ENCODE measurements at regions not wholly inside any gene's neighbourhood (a gene's known extent, or its start where the extent isn't known, plus 50 kb on each side); places are given as distances from the start of the nearest gene placed in this dataset.

GRCh38 chr1:199170711-199171110, 531.9 kb downstream of the PTPRC start:
- no peak for DNase-seq

DNA sequence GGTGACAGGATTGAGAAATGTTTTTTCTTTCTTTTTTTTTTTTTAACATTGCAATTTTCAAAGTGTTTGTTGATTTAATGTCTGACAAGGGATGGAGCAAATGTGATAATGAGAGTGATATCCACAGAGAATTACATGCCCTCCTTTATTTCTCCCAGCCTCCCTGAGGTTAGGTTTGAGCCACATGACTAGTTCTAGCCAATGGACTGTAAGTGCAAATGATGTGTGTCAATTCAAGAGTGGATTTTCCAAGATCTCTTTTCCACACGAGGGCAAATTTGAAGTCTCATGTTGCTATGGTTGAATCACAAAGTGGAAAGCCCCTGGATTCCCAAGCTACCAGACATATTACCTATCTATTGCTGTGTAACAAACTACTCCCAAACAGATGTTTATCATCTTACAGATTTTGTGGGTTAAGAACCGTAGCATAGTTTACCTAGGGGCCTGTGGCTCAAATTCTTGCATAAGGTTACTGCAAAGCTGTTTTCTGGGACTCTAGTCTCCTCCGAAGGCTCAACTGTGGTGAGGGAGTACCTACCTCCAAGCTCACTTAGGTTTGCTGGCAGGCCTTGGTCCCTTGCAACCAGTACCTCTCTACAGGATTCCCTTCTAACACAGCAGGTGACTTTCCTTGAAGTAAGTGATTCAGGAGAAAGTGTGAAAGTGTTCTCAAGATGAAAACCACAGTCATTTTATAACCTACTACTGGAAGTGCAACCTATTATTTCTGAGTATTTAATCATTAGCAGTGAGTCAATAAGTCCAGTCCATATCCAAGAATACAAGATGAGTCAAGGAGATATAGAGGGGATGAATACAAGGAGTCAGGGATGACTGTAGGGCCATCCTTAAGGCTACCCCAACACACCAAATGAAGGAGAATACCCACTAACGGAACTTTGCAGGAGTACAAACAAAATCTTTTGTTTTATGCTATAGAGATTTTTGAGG, 533.6 kb downstream of the PTPRC start:
- no peak for DNase-seq

DNA sequence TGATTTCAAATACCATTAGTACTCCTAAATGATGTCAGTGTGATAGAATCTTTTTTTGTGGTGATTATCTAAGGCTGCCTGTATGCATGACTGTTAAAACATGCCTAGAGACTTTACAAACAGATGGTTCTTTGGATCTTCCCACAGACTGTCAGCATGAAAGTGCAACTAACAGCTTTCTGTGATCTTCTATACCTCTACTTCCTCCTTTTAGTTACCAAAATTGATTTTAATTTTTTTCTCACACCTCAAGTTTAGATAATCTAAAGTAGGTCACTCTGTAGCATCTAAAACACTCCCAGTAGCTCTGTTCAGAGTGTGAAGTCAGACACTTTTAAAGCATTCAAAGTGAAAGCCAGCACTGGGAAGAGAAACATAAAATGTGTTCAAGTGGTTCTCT, 534.5 kb downstream of the PTPRC start:
- DNase-seq = no peak

DNA sequence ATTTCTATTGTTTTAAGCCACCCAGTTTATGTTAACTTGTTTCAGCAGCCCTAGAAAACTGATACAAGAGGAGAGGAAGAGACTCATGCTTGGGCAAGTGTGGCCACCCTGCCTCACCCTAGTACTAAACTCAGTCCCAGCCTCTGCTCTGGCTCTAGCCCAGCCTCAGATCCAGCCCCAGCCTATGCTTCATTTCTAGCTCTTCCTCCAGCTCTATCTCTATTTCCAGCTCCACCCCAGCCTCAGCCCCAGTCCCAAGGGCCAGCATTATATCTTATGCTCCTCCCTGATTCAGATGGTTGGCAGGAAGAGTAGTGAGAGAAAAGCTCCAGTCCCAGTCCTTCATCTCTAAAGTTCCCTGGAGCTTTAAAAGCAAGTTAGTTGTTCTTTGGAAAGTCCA, 535.5 kb downstream of the PTPRC start:
- DNase-seq = no peak

DNA sequence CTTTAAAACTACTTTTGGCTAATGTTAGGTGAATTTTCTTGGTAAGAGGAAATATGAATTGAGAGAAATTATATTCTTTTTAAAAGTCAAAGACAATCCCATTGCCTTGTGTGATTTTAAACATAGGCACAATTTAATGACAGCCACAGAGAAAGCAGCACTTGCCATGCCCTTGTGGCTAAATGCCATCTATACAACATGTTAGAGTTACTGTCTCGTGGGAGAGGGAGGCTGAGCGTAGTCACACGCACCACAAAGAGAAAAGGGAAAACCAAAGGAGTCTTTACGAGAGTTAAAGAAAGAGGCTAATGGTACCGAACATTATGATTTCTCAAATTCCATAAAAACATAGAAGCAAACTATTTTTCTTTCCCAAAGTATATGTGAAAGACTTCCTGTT, 537.9 kb downstream of the PTPRC start:
- DNase-seq = no peak

DNA sequence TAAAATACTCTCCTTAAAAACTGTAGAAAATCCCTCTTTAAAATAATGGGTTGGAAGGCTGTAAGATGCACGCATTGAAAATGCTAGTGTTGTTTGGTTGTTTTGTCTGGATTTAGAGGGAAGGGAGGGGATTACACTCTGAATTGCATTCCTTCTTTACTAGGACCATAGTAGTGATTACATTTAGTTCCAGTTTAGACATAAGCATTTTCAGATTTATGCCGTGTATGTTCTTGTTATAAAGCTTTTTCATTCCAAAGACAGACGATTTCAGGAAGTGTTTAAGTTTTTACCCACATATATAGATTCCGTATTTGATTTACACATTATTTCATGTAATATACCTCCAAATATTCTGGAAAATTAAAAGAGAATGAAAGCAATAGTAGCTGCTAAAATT, 538.4 kb downstream of the PTPRC start:
- no peak for DNase-seq

- DNase-seq = no peak
Observed at GRCh38 chr1:199178646-199179045, 539.8 kb downstream of the PTPRC start.

DNA sequence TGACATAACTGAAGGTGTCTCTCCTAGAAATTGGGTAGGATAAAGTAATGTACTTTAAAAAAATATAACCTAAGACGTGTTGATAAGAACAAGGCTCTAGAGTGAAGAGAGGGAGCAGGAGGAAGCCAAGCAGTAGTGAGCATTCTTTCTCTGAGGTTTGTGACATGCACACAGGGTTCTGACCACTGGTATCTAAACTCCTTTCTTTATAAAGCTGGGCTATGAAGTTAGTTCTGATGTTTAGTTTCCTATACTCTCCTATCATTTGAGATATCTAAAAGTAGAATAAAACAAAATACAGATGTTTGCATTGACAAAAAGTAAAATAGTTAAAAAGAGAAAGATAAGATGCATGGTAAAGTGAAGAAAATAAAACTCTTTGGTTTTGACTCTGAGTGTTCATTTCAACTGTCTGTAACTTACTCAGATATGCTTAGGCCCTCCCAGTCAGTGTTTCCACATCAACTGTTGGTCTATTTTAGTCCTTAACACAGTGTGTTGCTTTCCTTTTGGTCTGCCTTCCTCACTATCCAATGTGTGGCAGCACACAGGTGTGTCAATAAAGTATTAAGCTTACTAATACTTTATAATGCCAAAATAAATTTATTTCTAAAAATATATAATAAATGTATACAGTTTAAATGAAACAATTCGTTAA, 543.5 kb downstream of the PTPRC start:
- DNase-seq = no peak

DNA sequence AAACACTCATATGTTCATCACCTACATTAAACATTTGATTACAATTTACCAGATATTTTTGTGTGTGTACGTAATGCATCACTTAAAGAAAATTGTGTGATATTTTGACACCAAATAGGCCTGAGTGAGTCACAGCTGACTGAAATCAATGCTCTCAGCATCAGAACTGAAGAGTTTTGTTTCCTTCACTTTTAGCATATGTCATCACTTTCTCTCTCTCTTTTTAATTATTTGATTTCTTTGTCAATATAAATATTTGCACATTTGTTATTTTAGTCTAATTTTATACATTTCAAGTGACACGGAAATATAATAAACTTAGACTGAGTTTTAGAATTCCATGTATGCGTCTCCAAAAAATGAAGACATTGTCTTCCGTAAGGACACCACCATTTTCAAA, 545.3 kb downstream of the PTPRC start:
- no peak for DNase-seq

DNA sequence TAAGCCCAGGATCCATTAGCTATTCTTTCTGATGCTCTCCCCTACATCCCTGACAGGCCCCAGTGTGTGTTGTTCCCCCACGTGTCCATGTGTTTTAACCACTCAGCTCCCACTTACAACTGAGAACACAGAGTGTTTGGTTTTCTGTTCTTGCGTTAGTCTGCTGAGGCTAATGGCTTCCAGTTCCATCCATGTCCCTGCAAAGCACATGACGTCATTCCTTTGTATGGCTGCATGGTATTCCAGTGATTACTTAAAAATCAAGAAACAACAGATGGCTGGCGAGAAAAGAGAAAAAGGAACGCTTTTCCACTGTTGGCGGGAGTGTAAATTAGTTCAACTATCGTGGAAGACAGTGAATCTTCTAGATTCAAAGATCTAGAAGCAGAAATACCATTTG, 556.0 kb downstream of the PTPRC start:
- DNase-seq = no peak

- no peak for DNase-seq
Observed at GRCh38 chr1:199197695-199198094, 558.9 kb downstream of the PTPRC start.

DNA sequence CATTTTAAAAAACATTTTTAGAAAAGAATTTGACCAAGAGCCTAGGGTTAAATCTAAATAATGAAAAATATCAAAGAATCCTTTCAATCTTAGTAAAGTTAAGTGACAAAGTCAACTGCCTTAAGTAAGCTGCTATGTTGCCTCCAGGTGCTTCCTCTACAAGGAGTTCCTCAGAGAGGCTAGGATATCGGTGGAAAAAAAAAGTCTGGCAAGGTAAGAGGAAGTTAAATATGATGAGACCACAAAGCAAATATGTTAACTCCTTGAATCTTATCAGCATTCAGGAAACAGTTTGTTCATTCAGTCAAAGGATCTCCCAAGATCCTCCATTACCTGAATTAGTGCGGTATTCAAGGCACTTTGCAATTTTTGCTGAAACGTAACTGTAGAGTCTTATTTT, 563.5 kb downstream of the PTPRC start:
- no peak for DNase-seq

GRCh38 chr1:199204231-199204630, 565.4 kb downstream of the PTPRC start:
- DNase-seq = no peak

- no peak for DNase-seq
Observed at GRCh38 chr1:199205740-199206441, 567.1 kb downstream of the PTPRC start.

DNA sequence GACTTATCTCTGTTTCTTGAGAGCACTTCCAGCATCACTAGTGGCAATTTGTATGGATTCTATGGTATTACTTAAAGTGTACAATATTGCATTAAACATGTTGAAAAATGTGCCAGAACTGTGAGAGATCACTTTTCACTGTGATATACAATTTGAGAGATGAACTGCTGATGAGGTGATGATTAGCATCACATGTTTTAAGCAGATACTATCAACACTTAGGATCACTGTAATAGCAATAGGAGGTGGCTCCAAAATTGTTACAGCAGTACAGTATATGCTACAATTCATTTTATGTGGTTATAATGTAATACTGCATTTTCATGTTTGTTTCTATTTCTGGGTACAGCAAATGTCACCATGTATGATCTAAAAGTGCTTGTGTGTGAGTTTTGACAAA, 570.0 kb downstream of the PTPRC start:
- no peak for DNase-seq

DNA sequence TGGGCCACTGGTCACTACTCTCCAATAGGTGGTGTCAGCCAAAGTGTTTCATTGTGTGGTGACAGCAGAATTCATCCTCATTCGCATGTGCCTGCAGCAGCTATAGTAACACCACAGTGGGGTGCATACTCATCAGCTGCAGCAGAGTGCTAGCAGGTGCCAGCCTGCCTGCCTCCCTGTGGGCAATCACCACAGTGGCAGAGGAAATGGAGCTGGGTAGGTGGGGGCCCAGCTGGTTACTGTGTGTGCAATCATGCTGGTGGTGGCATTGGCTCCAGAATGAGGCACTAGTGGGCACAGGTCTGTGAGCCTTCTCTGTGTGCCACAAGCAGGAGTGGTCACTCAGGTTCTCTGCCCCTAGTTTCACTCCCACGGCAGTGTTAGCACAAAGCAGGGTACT, 579.2 kb downstream of the PTPRC start:
- no peak for DNase-seq

DNA sequence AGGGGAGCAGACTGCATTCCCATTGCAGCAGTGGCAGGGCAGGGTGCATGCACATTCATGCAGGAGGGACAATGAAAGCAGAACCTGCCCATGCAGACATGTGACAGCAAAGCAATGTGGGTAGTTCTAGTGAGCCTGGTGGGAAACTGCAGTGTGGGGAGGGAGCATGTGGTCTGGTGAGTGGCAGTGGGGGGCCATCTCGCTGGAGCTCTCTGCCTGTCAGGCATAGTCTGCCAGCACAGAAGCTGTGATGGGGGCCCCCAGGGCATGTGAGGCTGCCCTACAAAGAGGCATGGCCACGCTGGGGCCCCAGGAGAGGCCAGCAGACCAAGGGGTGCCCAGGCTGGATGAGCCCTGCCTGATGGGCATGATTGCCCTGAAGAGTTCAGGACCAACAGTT, 579.7 kb downstream of the PTPRC start:
- no peak for DNase-seq

DNA sequence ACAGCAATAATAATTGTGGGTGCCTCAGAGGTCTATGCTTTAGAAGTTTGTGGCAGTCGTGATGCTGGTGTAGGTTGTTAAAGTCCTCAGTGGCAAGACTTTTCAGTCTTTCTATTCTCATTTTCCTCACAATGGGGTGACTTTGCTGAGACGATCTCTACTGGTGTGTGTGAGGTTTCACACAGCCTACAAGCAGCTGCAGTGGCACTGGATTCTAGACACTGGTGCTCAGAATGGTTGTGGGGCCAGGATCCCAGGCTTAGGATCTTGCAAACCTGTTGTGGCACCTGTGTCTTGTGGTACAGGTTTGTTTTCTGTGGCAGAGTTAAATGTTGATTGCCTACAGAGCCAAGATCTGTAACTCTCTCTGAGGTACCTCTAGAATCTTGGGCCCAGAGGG, 581.2 kb downstream of the PTPRC start:
- no peak for DNase-seq

GRCh38 chr1:199221371-199222150, 582.7 kb downstream of the PTPRC start:
- DNase-seq = no peak

GRCh38 chr1:199223936-199224335, 585.1 kb downstream of the PTPRC start:
- DNase-seq = no peak

DNA sequence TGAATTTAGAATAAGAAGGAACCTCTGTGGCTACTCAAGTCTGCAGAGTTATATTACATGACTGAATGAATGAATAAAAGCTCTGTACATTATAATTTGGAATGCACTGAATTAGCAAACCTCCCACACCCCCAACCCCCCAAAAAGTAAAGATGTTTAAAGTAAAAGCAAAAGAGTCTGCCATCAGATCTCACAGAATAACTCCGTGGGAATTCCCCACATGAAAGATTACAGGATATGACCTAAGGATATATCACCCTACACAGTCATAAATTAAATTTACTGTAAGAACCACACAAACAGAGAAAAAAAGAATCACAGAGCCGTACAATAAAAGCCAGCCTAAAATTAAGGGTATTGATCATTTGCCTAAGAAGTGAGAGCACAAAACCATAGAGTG, 587.3 kb downstream of the PTPRC start:
- peak in 1 of 2 experiments; percentile 33 for DNase-seq

GRCh38 chr1:199242147-199242546, 603.3 kb downstream of the PTPRC start:
- no peak for DNase-seq

DNA sequence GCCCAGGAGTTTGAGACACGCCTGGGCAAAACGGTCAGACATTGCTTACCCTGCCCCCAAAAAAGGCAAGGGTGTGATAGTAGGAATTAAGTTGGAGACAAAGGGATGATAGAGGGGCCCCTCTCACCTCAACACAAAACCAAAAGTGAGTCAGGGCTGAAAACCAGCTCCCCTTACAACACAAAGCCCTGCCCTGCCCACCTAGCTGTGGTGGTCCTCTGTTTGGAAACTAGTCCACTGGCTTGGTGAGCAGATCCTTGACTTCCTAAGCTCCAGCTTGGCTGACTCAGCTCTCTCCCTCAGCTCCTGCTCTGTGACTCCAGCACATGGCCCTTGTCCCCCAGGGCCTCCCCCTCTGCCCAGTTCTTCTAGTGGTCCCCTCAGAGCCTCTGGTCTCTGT, 603.8 kb downstream of the PTPRC start:
- no peak for DNase-seq

Data from stimulated activated CD4-positive, alpha-beta T cell treated with anti-CD3 and anti-CD28 coated beads, Interleukin-4, amount 100 ng/mL, for 4 hours (primary cell).